Esophagus squamous epithelium (tissue), 5 donors: ENCODE measurements at regions not wholly inside any gene's neighbourhood (a gene's known extent, or its start where the extent isn't known, plus 50 kb on each side); places are given as distances from the start of the nearest gene placed in this dataset.

Experiments
- DNase-seq: peaks from one replicate; lab custom pipeline; 2025; lab: John Stamatoyannopoulos, UW
- H3K27ac ChIP-seq, 4 donors: fragments of 200-600 bp; sonication (generic); one replicate each; pipeline ENCODE4 v1.5.1; 2016 to 2019; ENCODE audit warnings: mild to moderate bottlenecking in 1 of 4
- H3K27me3 ChIP-seq, 4 donors: fragments of 200-600 bp; sonication (generic); 1 replicate in 3 of 4; 2 replicates in 1 of 4; pipeline versions ENCODE4 v1.5.1 to v1.6.0; 2017 to 2021; ENCODE audit warnings: antibody characterized with exemption in 1 of 4
- H3K36me3 ChIP-seq, 3 donors: fragments of 200-600 bp; sonication (generic); one replicate each; pipeline ENCODE4 v1.5.1; 2016 to 2019
- H3K4me1 ChIP-seq, 3 donors: fragments of 200-600 bp; sonication (generic); one replicate each; pipeline ENCODE4 v1.5.1; 2017 to 2019
- H3K4me3 ChIP-seq, 4 donors: fragments of 200-600 bp; sonication (generic); 1 replicate in 3 of 4; 2 replicates in 1 of 4; pipeline ENCODE4 v1.5.1; 2016 to 2019; ENCODE audit warnings: mild to moderate bottlenecking in 2 of 4, moderate library complexity in 1 of 4
- H3K9me3 ChIP-seq, 3 donors: fragments of 200-600 bp; sonication (generic); one replicate each; pipeline ENCODE4 v1.5.1; 2016 to 2019
- POLR2A ChIP-seq, 4 donors: fragments of 450-650 bp; IDR thresholded peaks; one replicate each; pipeline ENCODE4 v1.6.1; 2017; ENCODE audit warnings: antibody characterized with exemption in 4 of 4, mild to moderate bottlenecking in 4 of 4, moderate library complexity in 3 of 4
- WGBS, 2 donors: methylation state at CpG; one replicate each; pipeline ENCODE4 v1.1.5; 2018; 5-methylcytosine and 5-hydroxymethylcytosine counted together
- intact Hi-C: fragments of 100-400 bp; cut with DNase I; formaldehyde crosslinking; loops from one replicate; pipeline ENCODE4 v1.15.0; 2022
- TF ChIP-seq, protein P1 (sequence below), 6 experiments: fragments of 450-650 bp in 4 of 6; fragments of 200-600 bp in 2 of 6; sonication (generic) in 2 of 6; IDR thresholded peaks; one replicate each; pipeline ENCODE4 v1.5.1; 2016 to 2019; ENCODE audit warnings: antibody characterized with exemption in 6 of 6, mild to moderate bottlenecking in 4 of 6, moderate library complexity in 4 of 6
- donor health status: DM: yes; HTN: yes; CAD: no.

DNA sequence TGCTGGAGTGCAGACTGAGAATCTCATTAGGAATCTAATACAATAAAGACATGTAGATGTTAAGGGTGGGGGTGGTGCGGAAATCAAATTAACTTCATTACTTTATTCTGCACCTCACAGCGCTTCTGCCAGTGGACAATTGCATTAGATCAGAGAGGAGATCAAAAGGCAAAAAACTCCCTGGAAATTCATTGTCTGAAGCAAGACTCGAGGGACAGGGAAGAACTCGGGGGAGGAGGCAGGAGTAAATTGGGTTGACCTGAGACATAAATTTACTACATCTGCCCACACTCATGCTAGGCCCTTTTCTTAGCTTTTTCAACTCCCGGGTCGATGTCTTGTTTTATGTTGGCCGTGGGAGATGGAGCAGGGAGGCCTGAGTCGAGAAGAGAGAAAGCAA, 315.4 kb downstream of the SPATA17 start:
- no peaks in the 10 kb centered on the region for H3K27me3 ChIP-seq
- H3K4me1 ChIP-seq, result no peaks in the 10 kb centered on the region
- H3K27ac ChIP-seq, result no peak overlapping the region
- no peak for TF ChIP-seq POLR2A (IDR thresholded peaks at IDR 0.05)
- TF ChIP-seq, protein P1, sequence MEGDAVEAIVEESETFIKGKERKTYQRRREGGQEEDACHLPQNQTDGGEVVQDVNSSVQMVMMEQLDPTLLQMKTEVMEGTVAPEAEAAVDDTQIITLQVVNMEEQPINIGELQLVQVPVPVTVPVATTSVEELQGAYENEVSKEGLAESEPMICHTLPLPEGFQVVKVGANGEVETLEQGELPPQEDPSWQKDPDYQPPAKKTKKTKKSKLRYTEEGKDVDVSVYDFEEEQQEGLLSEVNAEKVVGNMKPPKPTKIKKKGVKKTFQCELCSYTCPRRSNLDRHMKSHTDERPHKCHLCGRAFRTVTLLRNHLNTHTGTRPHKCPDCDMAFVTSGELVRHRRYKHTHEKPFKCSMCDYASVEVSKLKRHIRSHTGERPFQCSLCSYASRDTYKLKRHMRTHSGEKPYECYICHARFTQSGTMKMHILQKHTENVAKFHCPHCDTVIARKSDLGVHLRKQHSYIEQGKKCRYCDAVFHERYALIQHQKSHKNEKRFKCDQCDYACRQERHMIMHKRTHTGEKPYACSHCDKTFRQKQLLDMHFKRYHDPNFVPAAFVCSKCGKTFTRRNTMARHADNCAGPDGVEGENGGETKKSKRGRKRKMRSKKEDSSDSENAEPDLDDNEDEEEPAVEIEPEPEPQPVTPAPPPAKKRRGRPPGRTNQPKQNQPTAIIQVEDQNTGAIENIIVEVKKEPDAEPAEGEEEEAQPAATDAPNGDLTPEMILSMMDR (IDR thresholded peaks at IDR 0.05), result no peak
- H3K36me3 ChIP-seq, result no peaks in the 10 kb centered on the region
- 72 to 75% methylated on average over 8 of the region's 8 CpGs for WGBS, 2 donors
- no peaks in the 10 kb centered on the region for H3K9me3 ChIP-seq
- H3K4me3 ChIP-seq, result no peak overlapping the region
- intact Hi-C loops, result no loop called here
- DNase-seq, result no peak

DNA sequence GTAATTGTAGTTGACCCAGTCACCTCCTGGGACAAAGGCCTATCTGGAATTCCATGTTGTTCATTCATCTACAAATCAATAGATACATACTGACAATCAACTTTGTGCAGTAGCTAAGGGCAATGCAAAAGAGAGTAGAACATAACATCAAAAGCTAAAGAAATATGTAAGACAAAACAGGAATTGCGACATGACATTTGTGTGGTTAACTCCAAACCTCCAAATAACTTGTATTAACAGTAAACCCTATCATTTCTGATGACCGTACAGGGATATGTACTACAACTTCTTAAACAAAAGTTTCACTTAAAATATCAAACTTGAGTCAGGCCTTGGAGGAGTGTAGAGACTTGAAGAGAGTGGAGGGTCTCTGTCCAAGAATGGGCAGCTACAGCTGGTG, 317.6 kb downstream of the SPATA17 start:
- H3K36me3 ChIP-seq, result no peaks in the 10 kb centered on the region
- H3K27me3 ChIP-seq, result no peaks in the 10 kb centered on the region
- TF ChIP-seq, protein P1 (IDR thresholded peaks at IDR 0.05), result no peak
- TF ChIP-seq POLR2A (IDR thresholded peaks at IDR 0.05), result no peak
- H3K4me3 ChIP-seq, result no peak overlapping the region
- WGBS, 2 donors, result 27 to 31% methylated on average over 2 of the region's 2 CpGs
- no peak for DNase-seq
- H3K9me3 ChIP-seq, result no peaks in the 10 kb centered on the region
- intact Hi-C loops, result no loop called here
- H3K4me1 ChIP-seq, result no peaks in the 10 kb centered on the region
- H3K27ac ChIP-seq, result no peak overlapping the region

DNA sequence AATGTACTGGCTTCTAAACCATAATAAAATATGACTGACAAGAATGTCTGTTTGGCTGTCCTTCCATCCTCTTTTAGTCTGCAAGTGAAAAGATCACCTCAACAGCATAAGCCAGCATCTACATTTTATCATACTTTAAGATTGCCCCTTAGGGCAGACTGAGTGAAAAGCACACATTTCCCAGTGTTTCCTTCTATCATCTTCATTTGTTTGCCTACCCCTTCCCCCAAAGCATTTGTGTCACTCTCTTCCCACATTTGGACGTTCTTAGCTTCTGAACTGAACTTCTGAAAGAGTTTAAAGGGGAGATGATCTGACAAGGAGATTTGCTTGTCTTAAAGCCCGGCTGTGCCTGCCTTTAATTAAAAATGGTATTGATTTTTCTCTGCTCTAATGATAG, 322.2 kb downstream of the SPATA17 start:
- Histone ChIP-seq H3K4me1 (no peaks in the 10 kb centered on the region), H3K36me3 (no peaks in the 10 kb centered on the region), H3K27ac (no peak overlapping the region), H3K27me3 (no peaks in the 10 kb centered on the region), H3K9me3 (no peaks in the 10 kb centered on the region), H3K4me3 (no peak overlapping the region)
- no peak for DNase-seq
- 17 to 32% methylated on average over 2 of the region's 2 CpGs for WGBS, 2 donors
- intact Hi-C loops, result no loop called here
- TF ChIP-seq POLR2A (IDR thresholded peaks at IDR 0.05), result no peak
- TF ChIP-seq, protein P1 (IDR thresholded peaks at IDR 0.05), result no peak

DNA sequence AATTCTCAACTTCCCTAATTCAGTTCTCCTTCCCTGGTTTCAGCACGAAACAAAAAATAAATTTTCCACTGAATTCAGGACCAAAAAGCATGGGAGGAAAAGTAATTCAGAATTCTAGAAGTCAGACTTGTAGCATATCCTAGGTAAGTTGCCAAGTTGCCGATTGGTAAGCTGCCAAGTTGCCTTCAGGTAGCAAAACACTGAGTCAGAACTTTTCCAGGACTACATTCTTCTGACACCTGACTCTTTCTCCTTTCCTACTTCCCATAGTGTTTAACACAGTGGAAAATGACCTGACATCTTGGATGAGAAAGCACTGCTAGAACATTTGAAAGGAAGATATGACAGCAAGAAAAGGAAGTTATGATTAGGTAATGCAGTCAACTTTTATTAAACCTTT, 322.8 kb downstream of the SPATA17 start:
- no peak for DNase-seq
- Histone ChIP-seq H3K9me3 (no peaks in the 10 kb centered on the region), H3K36me3 (no peaks in the 10 kb centered on the region), H3K27me3 (no peaks in the 10 kb centered on the region), H3K27ac (no peak overlapping the region), H3K4me1 (no peaks in the 10 kb centered on the region), H3K4me3 (no peak overlapping the region)
- WGBS, 2 donors, result 29 to 62% methylated on average over 2 of the region's 2 CpGs
- no peak for TF ChIP-seq POLR2A (IDR thresholded peaks at IDR 0.05)
- TF ChIP-seq, protein P1 (IDR thresholded peaks at IDR 0.05), result no peak
- intact Hi-C loops, result no loop called here

DNA sequence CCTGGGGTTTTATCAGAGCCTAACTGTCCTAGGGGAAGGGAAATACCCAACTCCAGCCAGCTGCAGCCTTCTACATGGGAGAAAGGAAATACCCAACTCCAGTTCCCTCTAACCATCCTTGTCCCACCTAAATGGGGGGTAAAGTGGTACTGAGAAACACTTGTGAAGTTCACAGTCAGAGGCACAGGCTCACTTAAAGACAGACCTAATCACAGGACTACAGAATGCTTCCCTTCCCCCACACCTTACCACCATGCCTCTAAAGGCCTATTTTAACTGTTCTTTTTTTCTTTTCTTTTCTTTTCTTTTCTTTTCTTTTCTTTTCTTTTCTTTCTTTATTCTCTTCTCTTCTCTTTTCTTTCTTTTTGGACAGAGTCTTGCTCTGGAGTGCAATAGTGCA, 324.6 kb downstream of the SPATA17 start:
- Histone ChIP-seq H3K9me3 (no peaks in the 10 kb centered on the region), H3K27me3 (no peaks in the 10 kb centered on the region), H3K27ac (no peak overlapping the region), H3K4me3 (no peak overlapping the region), H3K4me1 (no peaks in the 10 kb centered on the region), H3K36me3 (no peaks in the 10 kb centered on the region)
- intact Hi-C loops, result no loop called here
- TF ChIP-seq, protein P1 (IDR thresholded peaks at IDR 0.05), result no peak
- TF ChIP-seq POLR2A (IDR thresholded peaks at IDR 0.05), result no peak
- no peak for DNase-seq
